ENCODE measurements at regions not wholly inside any gene's neighbourhood (a gene's known extent, or its start where the extent isn't known, plus 50 kb on each side); places are given as distances from the start of the nearest gene placed in this dataset.

DNA sequence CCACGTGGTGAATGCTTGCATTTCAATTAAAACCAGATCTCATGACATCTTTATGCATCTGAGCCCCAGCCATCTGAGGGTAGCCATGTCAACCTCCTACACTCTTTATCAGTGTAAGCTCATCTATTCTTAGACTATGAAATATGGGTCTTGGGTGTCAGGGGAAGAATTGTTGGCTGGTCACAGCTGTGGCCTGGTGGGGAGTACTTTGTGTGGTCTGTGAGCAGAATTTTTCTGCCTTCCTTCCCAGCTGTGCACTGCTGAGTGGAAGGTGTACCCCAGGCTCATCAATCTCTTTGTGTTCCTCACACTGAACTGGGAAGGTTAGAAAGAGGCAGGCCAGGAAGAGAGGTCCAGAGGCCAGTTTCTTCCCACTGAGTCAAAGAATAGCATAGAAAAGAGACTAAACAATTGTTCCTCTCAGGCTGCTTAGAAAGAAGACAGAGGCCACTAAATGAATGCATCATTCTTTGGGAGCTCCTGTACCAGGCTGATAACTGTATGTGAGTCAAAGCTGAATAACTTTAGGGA lies 202.7 kb upstream of the RGMB start:
- no peak for ATAC-seq
- DNase-seq = no peak
- Histone ChIP-seq H3K9me3 (no peaks in the 10 kb centered on the region), H3K4me1 (ENCODE audit: low read depth) (peaks cover 14% of the 10 kb centered on the region), H3K4me3 (no peak overlapping the region), H3K36me3 (ENCODE audit: low read depth) (peaks cover 4% of the 10 kb centered on the region)
- intact Hi-C loops (cut with DNase I, micrococcal nuclease) = no loop called here
- TF ChIP-seq, protein P1, sequence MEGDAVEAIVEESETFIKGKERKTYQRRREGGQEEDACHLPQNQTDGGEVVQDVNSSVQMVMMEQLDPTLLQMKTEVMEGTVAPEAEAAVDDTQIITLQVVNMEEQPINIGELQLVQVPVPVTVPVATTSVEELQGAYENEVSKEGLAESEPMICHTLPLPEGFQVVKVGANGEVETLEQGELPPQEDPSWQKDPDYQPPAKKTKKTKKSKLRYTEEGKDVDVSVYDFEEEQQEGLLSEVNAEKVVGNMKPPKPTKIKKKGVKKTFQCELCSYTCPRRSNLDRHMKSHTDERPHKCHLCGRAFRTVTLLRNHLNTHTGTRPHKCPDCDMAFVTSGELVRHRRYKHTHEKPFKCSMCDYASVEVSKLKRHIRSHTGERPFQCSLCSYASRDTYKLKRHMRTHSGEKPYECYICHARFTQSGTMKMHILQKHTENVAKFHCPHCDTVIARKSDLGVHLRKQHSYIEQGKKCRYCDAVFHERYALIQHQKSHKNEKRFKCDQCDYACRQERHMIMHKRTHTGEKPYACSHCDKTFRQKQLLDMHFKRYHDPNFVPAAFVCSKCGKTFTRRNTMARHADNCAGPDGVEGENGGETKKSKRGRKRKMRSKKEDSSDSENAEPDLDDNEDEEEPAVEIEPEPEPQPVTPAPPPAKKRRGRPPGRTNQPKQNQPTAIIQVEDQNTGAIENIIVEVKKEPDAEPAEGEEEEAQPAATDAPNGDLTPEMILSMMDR (IDR thresholded peaks at IDR 0.05) = no peak

DNA sequence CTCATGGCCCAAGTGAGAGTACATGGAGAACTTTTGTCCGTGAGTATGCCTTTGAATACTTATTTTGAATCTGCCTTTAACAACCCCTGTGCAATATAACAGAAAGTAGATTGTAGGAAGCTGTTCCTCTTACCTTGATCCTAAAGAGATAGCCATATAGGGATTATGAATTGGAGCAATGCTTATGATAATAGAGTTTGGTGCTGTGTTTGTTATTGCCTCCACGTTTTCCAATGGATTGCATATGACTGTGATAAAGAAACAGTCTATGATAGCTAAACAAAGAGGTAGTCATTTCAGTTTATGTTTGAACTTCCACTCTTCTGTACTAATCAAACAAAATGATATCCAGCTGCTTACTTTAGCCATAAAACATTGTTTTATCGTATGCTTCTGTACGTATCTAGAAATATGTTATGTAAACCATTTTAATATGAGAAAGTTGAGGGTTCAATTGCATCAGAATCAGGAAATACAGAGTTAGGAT lies 199.6 kb upstream of the RGMB start:
- TF ChIP-seq, protein P1 (IDR thresholded peaks at IDR 0.05) = no peak
- intact Hi-C loops (cut with DNase I, micrococcal nuclease) = no loop called here
- DNase-seq = no peak
- peaks cover 14% of the 10 kb centered on the region for H3K4me1 ChIP-seq (ENCODE audit: low read depth)
- peak; percentile 96 for ATAC-seq
- no peaks in the 10 kb centered on the region for H3K9me3 ChIP-seq
- no peak overlapping the region for H3K4me3 ChIP-seq
- H3K36me3 ChIP-seq (ENCODE audit: low read depth) = peaks cover 4% of the 10 kb centered on the region

DNA sequence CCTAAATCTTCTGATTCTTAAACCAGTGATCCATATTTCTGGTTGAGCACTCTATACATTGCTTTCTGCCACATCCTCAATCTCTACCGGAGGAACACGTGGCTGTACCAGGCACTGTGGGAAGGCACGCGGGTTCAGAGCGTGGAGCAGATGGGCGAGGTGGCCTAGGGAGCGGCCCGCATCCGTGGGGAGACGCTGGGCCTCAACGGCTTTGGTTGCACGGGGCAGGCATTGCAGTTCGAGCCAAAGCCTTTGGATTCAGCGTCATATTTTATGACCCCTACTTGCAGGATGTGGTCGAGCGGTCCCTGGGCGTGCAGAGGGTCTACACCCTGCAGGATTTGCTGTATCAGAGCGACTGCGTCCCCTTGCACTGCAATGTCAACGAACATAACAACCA lies 197.2 kb upstream of the RGMB start:
- intact Hi-C loops (cut with DNase I, micrococcal nuclease) = no loop called here
- no peak for ATAC-seq
- TF ChIP-seq, protein P1 (IDR thresholded peaks at IDR 0.05) = no peak

GRCh38 chr5:98578438-98578837 lies 195.0 kb upstream of the RGMB start:
- ATAC-seq (no peak), DNase-seq (no peak)
- intact Hi-C loops (cut with DNase I, micrococcal nuclease) = no loop called here
- H3K4me1 ChIP-seq (ENCODE audit: low read depth) = peaks cover 2% of the 10 kb centered on the region
- no peak overlapping the region for H3K4me3 ChIP-seq
- no peaks in the 10 kb centered on the region for H3K9me3 ChIP-seq
- peaks cover 4% of the 10 kb centered on the region for H3K36me3 ChIP-seq (ENCODE audit: low read depth)
- TF ChIP-seq, protein P1 (IDR thresholded peaks at IDR 0.05) = no peak

More for the DNA sequence above, 197.2 kb upstream of the RGMB start:
- DNase-seq = peak in 1 of 3 donors; percentile 30
- no peak overlapping the region for H3K4me3 ChIP-seq
- H3K9me3 ChIP-seq = no peaks in the 10 kb centered on the region
- peaks cover 4% of the 10 kb centered on the region for H3K36me3 ChIP-seq (ENCODE audit: low read depth)
- H3K4me1 ChIP-seq (ENCODE audit: low read depth) = peaks cover 5% of the 10 kb centered on the region

DNA sequence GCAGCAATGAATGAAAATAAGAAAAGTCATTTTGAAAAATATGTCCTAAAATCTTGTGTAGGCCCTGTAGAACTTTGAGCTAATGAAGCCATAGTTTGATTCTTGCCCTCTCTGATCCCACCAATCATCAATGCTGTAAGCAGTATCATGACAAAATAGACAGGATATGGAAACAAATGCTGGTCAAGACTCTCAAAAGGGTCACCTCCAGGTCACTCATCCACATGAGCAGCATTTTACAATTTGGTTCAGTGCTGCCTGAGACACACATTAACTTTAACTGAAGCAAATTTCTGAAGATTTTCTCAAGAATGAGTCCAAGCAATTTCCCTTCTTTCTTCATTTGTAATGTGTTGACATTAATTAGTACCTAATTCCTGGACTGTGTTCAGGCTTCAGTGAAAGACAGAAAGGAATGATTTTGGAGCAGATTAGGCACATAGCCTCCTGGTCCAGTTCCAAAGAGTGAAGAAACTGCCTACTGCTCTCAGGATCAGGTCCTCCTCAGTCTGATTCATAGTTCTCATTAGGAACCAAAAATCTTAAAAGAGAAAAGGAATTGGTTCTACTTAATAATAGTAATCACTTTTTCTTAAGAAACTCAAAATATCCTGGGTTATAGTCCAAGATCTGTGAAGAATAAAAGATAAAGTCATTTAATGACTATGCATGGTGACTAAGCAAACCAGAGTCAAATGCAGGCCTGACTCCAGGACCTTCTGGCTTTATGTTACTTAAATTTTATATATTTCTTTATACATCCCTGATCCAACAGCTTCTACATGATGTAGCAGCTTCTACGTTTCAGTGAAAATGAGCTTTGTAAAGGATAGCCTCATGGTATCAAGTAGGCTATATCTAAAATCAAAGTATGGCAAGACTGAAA lies 192.1 kb upstream of the RGMB start:
- H3K4me3 ChIP-seq = no peak overlapping the region
- DNase-seq (no peak), ATAC-seq (no peak)
- intact Hi-C loops (cut with DNase I, micrococcal nuclease) = no loop called here
- H3K4me1 ChIP-seq (ENCODE audit: low read depth) = no peaks in the 10 kb centered on the region
- TF ChIP-seq, protein P1 (IDR thresholded peaks at IDR 0.05) = no peak
- no peaks in the 10 kb centered on the region for H3K9me3 ChIP-seq
- no peaks in the 10 kb centered on the region for H3K36me3 ChIP-seq (ENCODE audit: low read depth)
